H1 (cell line): ENCODE measurements at regions not wholly inside any gene's neighbourhood (a gene's known extent, or its start where the extent isn't known, plus 50 kb on each side); places are given as distances from the start of the nearest gene placed in this dataset.

ENCODE experiments used
- CTCF ChIA-PET: fragments of 300-600 bp; sonication (Branson Sonifier 250); formaldehyde crosslinking; loops from one replicate; lab custom pipeline; 2021; ENCODE audit not compliant: partially characterized antibody; lab: Charles Lee
- POLR2A ChIA-PET: fragments of 300-600 bp; sonication (Branson Sonifier 250); formaldehyde crosslinking; loops from one replicate; lab custom pipeline; 2021; ENCODE audit warnings: inconsistent platforms; ENCODE audit not compliant: partially characterized antibody; lab: Charles Lee
- DNase-seq, 2 experiments: peaks; one replicate each; pipeline versions ENCODE4 v3.0.0 to v3.0.0-alpha.2; 2010 to 2022; ENCODE audit warnings: low spot score in 2 of 2, low read depth in 1 of 2, mixed read lengths in 1 of 2
- FAIRE-seq: peaks from 2 replicates; lab custom pipeline; 2011; peaks lifted over from hg19 to GRCh38; lab: Jason Lieb, UNC
- H2AFZ ChIP-seq: 2 replicates; pipeline ENCODE4 v1.8.1; 2012; ENCODE audit warnings: low read length, inconsistent platforms
- H2AK5ac ChIP-seq: 2 replicates; pipeline ENCODE4 v1.6.1; 2013; ENCODE audit warnings: low read depth, low read length
- H2BK120ac ChIP-seq: replicated peaks from 2 replicates; pipeline ENCODE3; 2013; ENCODE audit warnings: low read depth, low read length, inconsistent platforms
- H2BK12ac ChIP-seq: 2 replicates; pipeline ENCODE4 v1.6.1; 2013; ENCODE audit warnings: low read depth, low read length
- H2BK15ac ChIP-seq: 2 replicates; pipeline ENCODE4 v1.6.1; 2013; ENCODE audit warnings: low read length
- H2BK20ac ChIP-seq: 2 replicates; pipeline ENCODE4 v1.6.1; 2013; ENCODE audit warnings: low read length
- H2BK5ac ChIP-seq: 2 replicates; pipeline ENCODE4 v1.6.1; 2013; ENCODE audit warnings: low read depth, low read length
- H3K14ac ChIP-seq: 2 replicates; pipeline ENCODE4 v1.6.1; 2013; ENCODE audit warnings: inconsistent platforms; ENCODE audit not compliant: insufficient read length
- H3K18ac ChIP-seq: 2 replicates; pipeline ENCODE4 v1.6.1; 2013; ENCODE audit warnings: low read length; ENCODE audit errors: extremely low read depth
- H3K23ac ChIP-seq: 2 replicates; pipeline ENCODE4 v1.6.1; 2013; ENCODE audit warnings: inconsistent platforms; ENCODE audit not compliant: insufficient read length
- H3K23me2 ChIP-seq: 2 replicates; pipeline ENCODE4 v1.6.1; 2013; ENCODE audit warnings: low read depth, low read length
- H3K27ac ChIP-seq: 2 replicates; pipeline ENCODE4 v1.6.1; 2011; ENCODE audit warnings: low read depth, low read length, inconsistent platforms
- H3K27me3 ChIP-seq, 4 experiments: replicated peaks in 1 of 4; 1 replicate in 1 of 4; 2 replicates in 3 of 4; pipeline versions ENCODE4 v1.6.1 to v1.8.1; 2011 to 2013; ENCODE audit warnings: low read length in 3 of 4, mild to moderate bottlenecking in 3 of 4, inconsistent platforms in 2 of 4, mixed read lengths in 2 of 4, moderate library complexity in 1 of 4; ENCODE audit not compliant: control insufficient read depth in 3 of 4, insufficient read depth in 3 of 4; ENCODE audit errors: extremely low read depth in 1 of 4
- H3K36me3 ChIP-seq, 4 experiments: 2 replicates each; pipeline versions ENCODE4 v1.6.1 to v1.8.1; 2011 to 2013; ENCODE audit warnings: mild to moderate bottlenecking in 4 of 4, low read length in 3 of 4, moderate library complexity in 2 of 4, control low read depth in 1 of 4, inconsistent platforms in 1 of 4; ENCODE audit not compliant: insufficient read depth in 4 of 4, control insufficient read depth in 2 of 4
- H3K4ac ChIP-seq: replicated peaks from 2 replicates; pipeline ENCODE3; 2013; ENCODE audit warnings: low read length, low read depth, mixed read lengths, inconsistent platforms; ENCODE audit not compliant: insufficient read length
- H3K4me1 ChIP-seq, 4 experiments: replicated peaks in 1 of 4; 1 replicate in 1 of 4; 2 replicates in 3 of 4; pipeline versions ENCODE4 v1.6.1 to v1.8.1; 2011 to 2013; ENCODE audit warnings: low read length in 3 of 4, inconsistent platforms in 2 of 4, mixed read lengths in 1 of 4; ENCODE audit not compliant: insufficient read depth in 4 of 4, control insufficient read depth in 3 of 4
- H3K4me2 ChIP-seq, 2 experiments: 2 replicates each; pipeline versions ENCODE4 v1.6.1 to v1.8.1; 2011 to 2013; ENCODE audit warnings: low read depth in 2 of 2, low read length in 2 of 2, control low read depth in 1 of 2, inconsistent platforms in 1 of 2, mild to moderate bottlenecking in 1 of 2; ENCODE audit not compliant: insufficient read depth in 1 of 2
- H3K4me3 ChIP-seq, 4 experiments: fragments of 200-600, 300-600 bp in 1 of 4; sonication (generic), shearing (Covaris generic), sonication (Bioruptor Twin) in 1 of 4; 2 replicates each; pipeline versions ENCODE4 v1.5.1 to v1.8.1; 2011 to 2016; ENCODE audit warnings: low read length in 4 of 4, low read depth in 3 of 4, control low read depth in 2 of 4, inconsistent platforms in 2 of 4, mild to moderate bottlenecking in 2 of 4, mixed read lengths in 1 of 4, moderate library complexity in 1 of 4; ENCODE audit not compliant: insufficient read depth in 2 of 4; ENCODE audit errors: extremely low read depth in 1 of 4
- H3K56ac ChIP-seq: replicated peaks from 2 replicates; pipeline ENCODE3; 2013; ENCODE audit warnings: low read depth, mild to moderate bottlenecking, mixed read lengths, low read length, inconsistent platforms; ENCODE audit not compliant: insufficient read length
- H3K79me1 ChIP-seq: 2 replicates; pipeline ENCODE4 v1.6.1; 2013; ENCODE audit warnings: low read depth, low read length, control low read depth
- H3K79me2 ChIP-seq, 2 experiments: 2 replicates each; pipeline versions ENCODE4 v1.6.1 to v1.8.1; 2012 to 2013; ENCODE audit warnings: low read length in 2 of 2, mild to moderate bottlenecking in 2 of 2, inconsistent platforms in 1 of 2; ENCODE audit not compliant: insufficient read depth in 2 of 2, control insufficient read depth in 1 of 2
- H3K9ac ChIP-seq, 4 experiments: replicated peaks in 1 of 4; 1 replicate in 1 of 4; 2 replicates in 3 of 4; pipeline versions ENCODE4 v1.6.1 to v1.8.1; 2011 to 2013; ENCODE audit warnings: low read depth in 3 of 4, low read length in 3 of 4, control low read depth in 2 of 4, mild to moderate bottlenecking in 2 of 4, moderate library complexity in 2 of 4, inconsistent platforms in 1 of 4; ENCODE audit errors: extremely low read depth in 1 of 4
- H3K9me3 ChIP-seq, 2 experiments: 2 replicates each; pipeline versions ENCODE4 v1.6.1 to v1.8.1; 2012 to 2013; ENCODE audit warnings: mild to moderate bottlenecking in 2 of 2, moderate library complexity in 2 of 2, control low read depth in 1 of 2, inconsistent platforms in 1 of 2, low read depth in 1 of 2, low read length in 1 of 2, mixed read lengths in 1 of 2; ENCODE audit not compliant: insufficient read depth in 2 of 2
- H4K20me1 ChIP-seq, 2 experiments: replicated peaks in 1 of 2; 2 replicates each; pipeline versions ENCODE3 to v1.8.1; 2011 to 2013; ENCODE audit warnings: inconsistent platforms in 2 of 2, low read length in 2 of 2, mild to moderate bottlenecking in 1 of 2; ENCODE audit not compliant: insufficient read depth in 2 of 2, control insufficient read depth in 1 of 2
- H4K5ac ChIP-seq: 2 replicates; pipeline ENCODE4 v1.6.1; 2013; ENCODE audit warnings: low read length, low read depth, mixed read lengths, inconsistent platforms; ENCODE audit not compliant: insufficient read length
- H4K8ac ChIP-seq: 2 replicates; pipeline ENCODE4 v1.8.0; 2013; ENCODE audit warnings: mild to moderate bottlenecking, moderate library complexity, low read length, inconsistent platforms; ENCODE audit not compliant: insufficient read depth; ENCODE audit errors: extremely low read depth
- H4K91ac ChIP-seq: replicated peaks from 2 replicates; pipeline ENCODE3; 2013; ENCODE audit warnings: low read length, mixed read lengths, inconsistent platforms; ENCODE audit not compliant: insufficient read length
- CBX5 ChIP-seq: fragments of 300-800, 300-1000 bp; sonication (generic); IDR thresholded peaks from 2 replicates; pipeline ENCODE4 v1.7.1; 2016; ENCODE audit warnings: antibody characterized with exemption, low read length, low read depth
- CBX8 ChIP-seq: fragments of 300-800, 300-1000 bp; sonication (generic); IDR thresholded peaks from 2 replicates; pipeline ENCODE4 v1.7.1; 2016; ENCODE audit warnings: low read depth, low read length, borderline replicate concordance
- EP300 ChIP-seq, 2 experiments: IDR thresholded peaks; 1 replicate in 1 of 2; 2 replicates in 1 of 2; pipeline ENCODE4 v1.6.1; 2011 to 2012; ENCODE audit warnings: low read depth in 2 of 2, low read length in 2 of 2, mild to moderate bottlenecking in 2 of 2, borderline replicate concordance in 1 of 2, inconsistent platforms in 1 of 2, moderate library complexity in 1 of 2
- FOSL1 ChIP-seq: IDR thresholded peaks from 2 replicates; pipeline ENCODE4 v1.6.1; 2011; ENCODE audit warnings: mild to moderate bottlenecking, low read depth, low read length, moderate library complexity; ENCODE audit not compliant: insufficient read depth
- GABPA ChIP-seq: IDR thresholded peaks from 2 replicates; pipeline ENCODE4 v1.6.1; 2011; ENCODE audit warnings: mild to moderate bottlenecking, low read length, moderate library complexity, borderline replicate concordance; ENCODE audit not compliant: insufficient read depth
- GTF2F1 ChIP-seq: IDR thresholded peaks from 2 replicates; pipeline ENCODE4 v1.6.1; 2012; ENCODE audit warnings: low read depth, low read length, improper control_type of control experiment, borderline replicate concordance
- HDAC6 ChIP-seq: IDR thresholded peaks from one replicate; pipeline ENCODE4 v1.7.1; 2012; ENCODE audit warnings: low read depth, mild to moderate bottlenecking, inconsistent platforms, low read length, moderate library complexity
- KDM5A ChIP-seq: fragments of 200-600 bp; IDR thresholded peaks from 2 replicates; pipeline ENCODE4 v1.7.1; 2012; ENCODE audit warnings: mild to moderate bottlenecking, low read length, inconsistent platforms, mixed read lengths
- MAFK ChIP-seq: IDR thresholded peaks from 2 replicates; pipeline ENCODE4 v1.6.1; 2012; ENCODE audit warnings: low read depth, mild to moderate bottlenecking, improper control_type of control experiment, low read length
- POLR2AphosphoS5 ChIP-seq: IDR thresholded peaks from 2 replicates; pipeline ENCODE4 v1.6.1; 2011; ENCODE audit warnings: low read depth, low read length
- SP1 ChIP-seq: IDR thresholded peaks from 2 replicates; pipeline ENCODE4 v1.6.1; 2011; ENCODE audit warnings: low read depth, low read length
- SUZ12 ChIP-seq: fragments of 200-600 bp; sonication (generic); IDR thresholded peaks from 2 replicates; pipeline ENCODE4 v1.6.1; 2012; ENCODE audit warnings: mild to moderate bottlenecking, inconsistent platforms, low read length, moderate library complexity, mixed read lengths
- WGBS, 2 experiments: shearing (Covaris generic) in 1 of 2; methylation state at CpG; one replicate each; pipeline versions ENCODE4 v1.1.6 to v1.1.7; 2013 to 2015; ENCODE audit warnings: low lambda C conversion rate in 2 of 2, mixed read lengths in 2 of 2, inconsistent platforms in 1 of 2, low coverage in 1 of 2, missing lambda C conversion rate in 1 of 2; ENCODE audit not compliant: insufficient replicate concordance in 2 of 2, insufficient coverage in 1 of 2, insufficient read length in 1 of 2; ENCODE audit errors: extremely low coverage in 1 of 2, missing lambda C conversion rate in 1 of 2; 5-methylcytosine and 5-hydroxymethylcytosine counted together
- TF ChIP-seq, protein P1 (sequence below), 3 experiments: IDR thresholded peaks; 1 replicate in 2 of 3; 2 replicates in 1 of 3; pipeline versions ENCODE4 v1.5.1 to v1.6.1; 2011; ENCODE audit warnings: low read length in 3 of 3, mild to moderate bottlenecking in 3 of 3, inconsistent platforms in 2 of 3, low read depth in 1 of 3, moderate library complexity in 1 of 3; ENCODE audit not compliant: insufficient read depth in 1 of 3; ENCODE audit errors: control extremely low read depth in 1 of 3

DNA sequence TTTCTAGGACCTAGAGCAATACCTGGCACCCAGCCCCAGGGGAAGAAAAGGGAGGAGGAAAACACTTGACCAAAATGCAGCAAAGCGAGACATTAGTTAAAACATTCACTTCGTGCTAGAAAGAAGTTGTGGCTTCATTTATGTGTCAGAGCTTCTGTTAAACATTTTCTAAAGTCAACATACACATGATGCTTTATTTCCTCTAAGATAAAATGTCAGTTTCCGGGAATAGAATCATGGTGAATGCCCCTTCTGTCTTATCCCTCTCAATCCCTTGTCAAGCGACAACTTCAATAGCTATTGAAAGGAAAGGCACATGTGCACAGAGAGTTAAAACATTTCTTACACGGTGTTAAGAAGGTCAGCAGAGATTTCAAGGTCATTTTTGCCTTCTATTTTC lies 404.6 kb upstream of the CWC22 start:
- no peak overlapping the region for H3K4me3 ChIP-seq
- no peaks in the 10 kb centered on the region for H3K79me1 ChIP-seq
- no peak overlapping the region for H2BK5ac ChIP-seq
- H2BK120ac ChIP-seq: no peak overlapping the region
- H3K56ac ChIP-seq: no peak overlapping the region
- H3K4ac ChIP-seq: no peak overlapping the region
- H3K27ac ChIP-seq: no peak overlapping the region
- no peak overlapping the region for H2AK5ac ChIP-seq
- ChIA-PET CTCF (interaction anchor here (1.1 to 2.1 kb wide), 2 partner anchors 53 to 288 kb away, joined by 3 to 6 read pairs; no protein-coding TSS in a partner anchor), POLR2A (no interaction called here)
- no peak overlapping the region for H4K91ac ChIP-seq
- no peak overlapping the region for H3K18ac ChIP-seq
- no peak for DNase-seq
- 94% methylated on average over 5 of the region's 5 CpGs; no CpG with 5 or more reads in 1 of the 2 experiments for WGBS, 2 experiments
- H2BK20ac ChIP-seq: no peak overlapping the region
- H3K27me3 ChIP-seq: no peaks in the 10 kb centered on the region
- H3K79me2 ChIP-seq: no peaks in the 10 kb centered on the region
- H3K14ac ChIP-seq: no peak overlapping the region
- no peak overlapping the region for H3K9ac ChIP-seq
- H3K23ac ChIP-seq: no peak overlapping the region
- no peak overlapping the region for H3K4me2 ChIP-seq
- no peak overlapping the region for H4K5ac ChIP-seq
- no peaks in the 10 kb centered on the region for H3K36me3 ChIP-seq
- no peaks in the 10 kb centered on the region for H4K20me1 ChIP-seq
- H2BK15ac ChIP-seq: no peak overlapping the region
- FAIRE-seq: no peak
- H3K9me3 ChIP-seq: no peaks in the 10 kb centered on the region
- H2AFZ ChIP-seq: no peak overlapping the region
- no peaks in the 10 kb centered on the region for H3K23me2 ChIP-seq
- no peaks in the 10 kb centered on the region for H3K4me1 ChIP-seq
- no peak overlapping the region for H4K8ac ChIP-seq
- H2BK12ac ChIP-seq: no peak overlapping the region
- TF ChIP-seq, protein P1, sequence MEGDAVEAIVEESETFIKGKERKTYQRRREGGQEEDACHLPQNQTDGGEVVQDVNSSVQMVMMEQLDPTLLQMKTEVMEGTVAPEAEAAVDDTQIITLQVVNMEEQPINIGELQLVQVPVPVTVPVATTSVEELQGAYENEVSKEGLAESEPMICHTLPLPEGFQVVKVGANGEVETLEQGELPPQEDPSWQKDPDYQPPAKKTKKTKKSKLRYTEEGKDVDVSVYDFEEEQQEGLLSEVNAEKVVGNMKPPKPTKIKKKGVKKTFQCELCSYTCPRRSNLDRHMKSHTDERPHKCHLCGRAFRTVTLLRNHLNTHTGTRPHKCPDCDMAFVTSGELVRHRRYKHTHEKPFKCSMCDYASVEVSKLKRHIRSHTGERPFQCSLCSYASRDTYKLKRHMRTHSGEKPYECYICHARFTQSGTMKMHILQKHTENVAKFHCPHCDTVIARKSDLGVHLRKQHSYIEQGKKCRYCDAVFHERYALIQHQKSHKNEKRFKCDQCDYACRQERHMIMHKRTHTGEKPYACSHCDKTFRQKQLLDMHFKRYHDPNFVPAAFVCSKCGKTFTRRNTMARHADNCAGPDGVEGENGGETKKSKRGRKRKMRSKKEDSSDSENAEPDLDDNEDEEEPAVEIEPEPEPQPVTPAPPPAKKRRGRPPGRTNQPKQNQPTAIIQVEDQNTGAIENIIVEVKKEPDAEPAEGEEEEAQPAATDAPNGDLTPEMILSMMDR (IDR thresholded peaks at IDR 0.05; ENCODE audit: control extremely low read depth in 1 of 3, insufficient read depth in 1 of 3, low read depth in 1 of 3, low read length in 3 of 3): no peak
- no peak for TF ChIP-seq CBX8
- TF ChIP-seq GABPA: no peak
- no peak for TF ChIP-seq CBX5
- TF ChIP-seq GTF2F1: no peak
- TF ChIP-seq FOSL1: no peak
- TF ChIP-seq POLR2AphosphoS5: no peak
- no peak for TF ChIP-seq MAFK
- TF ChIP-seq HDAC6: no peak
- no peak for TF ChIP-seq SP1
- TF ChIP-seq SUZ12: no peak
- no peak for TF ChIP-seq KDM5A
- TF ChIP-seq EP300 (IDR thresholded peaks at IDR 0.05; ENCODE audit: borderline replicate concordance in 1 of 2, low read depth in 2 of 2, low read length in 2 of 2): no peak
